ENCODE measurements at regions not wholly inside any gene's neighbourhood (a gene's known extent, or its start where the extent isn't known, plus 50 kb on each side); places are given as distances from the start of the nearest gene placed in this dataset.

GRCh38 chr2:19846567-19846966 lies 55.2 kb downstream of the TTC32 start:
- DNase-seq, result no peak

GRCh38 chr2:19846030-19846429 lies 55.8 kb downstream of the TTC32 start:
- DNase-seq, result no peak

GRCh38 chr2:19845323-19845920 lies 56.4 kb downstream of the TTC32 start:
- no peak for DNase-seq

GRCh38 chr2:19844750-19845149 lies 57.0 kb downstream of the TTC32 start:
- no peak for DNase-seq

GRCh38 chr2:19843992-19844515 lies 57.7 kb downstream of the TTC32 start:
- no peak for DNase-seq

- DNase-seq, result no peak
Observed at GRCh38 chr2:19841918-19842693, 59.7 kb downstream of the TTC32 start.

- no peak for DNase-seq
Observed at GRCh38 chr2:19839438-19839837, 62.3 kb downstream of the TTC32 start.

GRCh38 chr2:19838616-19839015 lies 63.2 kb downstream of the TTC32 start:
- DNase-seq, result no peak

- peak; percentile 43 for DNase-seq
Observed at GRCh38 chr2:19837235-19837766, 64.5 kb downstream of the TTC32 start.

- no peak for DNase-seq
Observed at GRCh38 chr2:19835781-19836281, 66.0 kb downstream of the TTC32 start.

- no peak for DNase-seq
Observed at GRCh38 chr2:19833978-19834377, 67.8 kb downstream of the TTC32 start.

GRCh38 chr2:19829672-19830071 lies 72.1 kb downstream of the TTC32 start:
- no peak for DNase-seq

GRCh38 chr2:19826874-19827273 lies 74.9 kb downstream of the TTC32 start:
- DNase-seq, result no peak

GRCh38 chr2:19823507-19823906 lies 78.3 kb downstream of the TTC32 start:
- no peak for DNase-seq

GRCh38 chr2:19819097-19820065 lies 82.4 kb downstream of the TTC32 start:
- no peak for DNase-seq

- DNase-seq, result no peak
Observed at GRCh38 chr2:19818543-19818942, 83.2 kb downstream of the TTC32 start.

- no peak for DNase-seq
Observed at GRCh38 chr2:19818039-19818438, 83.7 kb downstream of the TTC32 start.

GRCh38 chr2:19815746-19816145 lies 86.0 kb downstream of the TTC32 start:
- no peak for DNase-seq

GRCh38 chr2:19812166-19812565 lies 89.6 kb downstream of the TTC32 start:
- DNase-seq, result no peak

- DNase-seq, result no peak
Observed at GRCh38 chr2:19811186-19811585, 90.6 kb downstream of the TTC32 start.

GRCh38 chr2:19810637-19811036 lies 91.1 kb downstream of the TTC32 start:
- DNase-seq, result no peak

- no peak for DNase-seq
Observed at GRCh38 chr2:19810148-19810547, 91.6 kb downstream of the TTC32 start.

- no peak for DNase-seq
Observed at GRCh38 chr2:19809206-19809605, 92.6 kb downstream of the TTC32 start.
